WTC11 (cell line): ENCODE measurements at regions not wholly inside any gene's neighbourhood (a gene's known extent, or its start where the extent isn't known, plus 50 kb on each side); places are given as distances from the start of the nearest gene placed in this dataset.

Source experiments
- ATAC-seq: fragments of 200-7000 bp; cut with Tn5 transposase; 2 replicates; pipeline ENCODE4 v1.10.0; 2021; ENCODE audit warnings: mild to moderate bottlenecking, moderate library complexity
- CTCF ChIA-PET: fragments of 300-600 bp; sonication (Branson Sonifier 250); formaldehyde crosslinking; loops from one replicate; lab custom pipeline; 2021; ENCODE audit warnings: antibody characterized with exemption; lab: Charles Lee
- POLR2A ChIA-PET: fragments of 350-600 bp; sonication (Branson Sonifier 250); formaldehyde crosslinking; loops from one replicate; lab custom pipeline; 2021; ENCODE audit warnings: antibody characterized with exemption; lab: Charles Lee
- DNase-seq: peaks from one replicate; pipeline ENCODE4 v3.0.0; 2021; ENCODE audit warnings: low spot score
- H3K27ac Mint-ChIP-seq: 2 replicates; pipeline ENCODE4 v1.8.0; 2021; ENCODE audit warnings: mixed read lengths
- H3K27me3 Mint-ChIP-seq: 2 replicates; pipeline ENCODE4 v1.8.0; 2021; ENCODE audit warnings: low read depth, mild to moderate bottlenecking, moderate library complexity, mixed read lengths
- H3K36me3 Mint-ChIP-seq: 2 replicates; pipeline ENCODE4 v1.8.0; 2021; ENCODE audit warnings: mixed read lengths
- H3K4me1 Mint-ChIP-seq: 2 replicates; pipeline ENCODE4 v1.8.0; 2022; ENCODE audit warnings: mixed read lengths
- H3K4me3 Mint-ChIP-seq: 2 replicates; pipeline ENCODE4 v1.8.0; 2021; ENCODE audit warnings: mild to moderate bottlenecking, moderate library complexity, mixed read lengths
- H3K9me3 Mint-ChIP-seq: 2 replicates; pipeline ENCODE4 v1.8.0; 2021; ENCODE audit warnings: mixed read lengths
- FOXJ3 ChIP-seq: sonication (generic); formaldehyde crosslinking; IDR thresholded peaks from 2 replicates; pipeline ENCODE4 v1.9.0; 2021; ENCODE audit warnings: missing genetic modification reagents, mild to moderate bottlenecking, borderline replicate concordance
- FOXK1 ChIP-seq: sonication (generic); formaldehyde crosslinking; IDR thresholded peaks from 2 replicates; pipeline ENCODE4 v1.8.0; 2022; ENCODE audit warnings: mild to moderate bottlenecking, moderate library complexity, missing genetic modification reagents
- FOXP4 ChIP-seq: sonication (generic); formaldehyde crosslinking; IDR thresholded peaks from 2 replicates; pipeline ENCODE4 v1.8.0; 2022; ENCODE audit warnings: mild to moderate bottlenecking, missing genetic modification reagents
- GTF2I ChIP-seq: fragments of 250-450 bp; sonication (Bioruptor Pico); conservative IDR thresholded peaks from 2 replicates; pipeline ENCODE4 v1.4.0; 2021; ENCODE audit warnings: mild to moderate bottlenecking
- JAZF1 ChIP-seq: fragments of 250-450 bp; sonication (Bioruptor Pico); IDR thresholded peaks from 2 replicates; pipeline ENCODE4 v1.9.0; 2021; ENCODE audit warnings: moderate library complexity, mild to moderate bottlenecking, inconsistent platforms
- JUN ChIP-seq: sonication (generic); formaldehyde crosslinking; IDR thresholded peaks from 2 replicates; pipeline ENCODE4 v1.8.0; 2023; ENCODE audit warnings: mild to moderate bottlenecking, missing genetic modification reagents
- MAX ChIP-seq: sonication (generic); formaldehyde crosslinking; IDR thresholded peaks from 2 replicates; pipeline ENCODE4 v1.8.0; 2022; ENCODE audit warnings: mild to moderate bottlenecking, missing genetic modification reagents
- NFE2L1 ChIP-seq: sonication (generic); formaldehyde crosslinking; IDR thresholded peaks from 2 replicates; pipeline ENCODE4 v1.8.1; 2023; ENCODE audit warnings: missing genetic modification reagents
- TCF7 ChIP-seq: sonication (generic); formaldehyde crosslinking; IDR thresholded peaks from 2 replicates; pipeline ENCODE4 v1.8.0; 2022; ENCODE audit warnings: mild to moderate bottlenecking, low read depth, missing genetic modification reagents, moderate library complexity
- USF1 ChIP-seq: sonication (generic); formaldehyde crosslinking; IDR thresholded peaks from 2 replicates; pipeline ENCODE4 v1.8.0; 2022; ENCODE audit warnings: mild to moderate bottlenecking, missing genetic modification reagents
- USF2 ChIP-seq: sonication (generic); formaldehyde crosslinking; IDR thresholded peaks from 2 replicates; pipeline ENCODE4 v1.8.1; 2023; ENCODE audit warnings: mild to moderate bottlenecking, missing genetic modification reagents, moderate library complexity
- ZNF121 ChIP-seq: sonication (generic); formaldehyde crosslinking; IDR thresholded peaks from 2 replicates; pipeline ENCODE4 v1.8.0; 2023; ENCODE audit warnings: missing genetic modification reagents
- ZNF416 ChIP-seq: fragments of 250-450 bp; sonication (Bioruptor Pico); IDR thresholded peaks from 2 replicates; pipeline ENCODE4 v1.9.0; 2021; ENCODE audit warnings: mild to moderate bottlenecking, inconsistent platforms
- ZNF425 ChIP-seq: fragments of 250-450 bp; sonication (Bioruptor Pico); conservative IDR thresholded peaks from 2 replicates; pipeline ENCODE4 v1.9.0; 2021; ENCODE audit warnings: mild to moderate bottlenecking
- ZNF512 ChIP-seq: sonication (generic); formaldehyde crosslinking; IDR thresholded peaks from 2 replicates; pipeline ENCODE4 v1.8.1; 2022; ENCODE audit warnings: missing genetic modification reagents, borderline replicate concordance
- ZNF532 ChIP-seq: fragments of 250-450 bp; sonication (Bioruptor Pico); IDR thresholded peaks from 2 replicates; pipeline ENCODE4 v1.9.0; 2021; ENCODE audit warnings: mild to moderate bottlenecking, borderline replicate concordance

- TF ChIP-seq USF2 (no peak), ZNF512 (CRISPR knock-in tag) (no peak), ZNF532 (no peak), JAZF1 (no peak), ZNF416 (CRISPR knock-in tag) (no peak), FOXP4 (CRISPR knock-in tag) (no peak), USF1 (CRISPR knock-in tag) (no peak), FOXJ3 (CRISPR knock-in tag) (no peak), FOXK1 (CRISPR knock-in tag) (no peak), ZNF121 (CRISPR knock-in tag) (no peak), MAX (no peak)
Observed at GRCh38 chr4:150002561-150002960, 75.7 kb upstream of the DCLK2 start (continued).

- no peak overlapping the region for H3K4me3 Mint-ChIP-seq
- POLR2A ChIA-PET: no interaction called here
- CTCF ChIA-PET: interaction anchor here (1.4 kb wide), 1 partner anchor 205 kb away, joined by 4 read pairs; no protein-coding TSS in a partner anchor
- DNase-seq: no peak
- H3K27me3 Mint-ChIP-seq: no peaks in the 10 kb centered on the region
- H3K36me3 Mint-ChIP-seq: no peaks in the 10 kb centered on the region
- peaks cover 20% of the 10 kb centered on the region for H3K4me1 Mint-ChIP-seq
- H3K27ac Mint-ChIP-seq: no peak overlapping the region
- H3K9me3 Mint-ChIP-seq: no peaks in the 10 kb centered on the region
- no peak for TF ChIP-seq NFE2L1
- TF ChIP-seq TCF7 (CRISPR knock-in tag): no peak
- no peak for TF ChIP-seq JUN (CRISPR knock-in tag)
- no peak for TF ChIP-seq GTF2I (CRISPR knock-in tag)
- TF ChIP-seq ZNF425 (CRISPR knock-in tag): no peak
- TF ChIP-seq, all 79 proteins: peak for 0
- no peak for ATAC-seq
Observed at GRCh38 chr4:150004481-150004880, 73.8 kb upstream of the DCLK2 start.
